ENCODE measurements at regions not wholly inside any gene's neighbourhood (a gene's known extent, or its start where the extent isn't known, plus 50 kb on each side); places are given as distances from the start of the nearest gene placed in this dataset.

DNA sequence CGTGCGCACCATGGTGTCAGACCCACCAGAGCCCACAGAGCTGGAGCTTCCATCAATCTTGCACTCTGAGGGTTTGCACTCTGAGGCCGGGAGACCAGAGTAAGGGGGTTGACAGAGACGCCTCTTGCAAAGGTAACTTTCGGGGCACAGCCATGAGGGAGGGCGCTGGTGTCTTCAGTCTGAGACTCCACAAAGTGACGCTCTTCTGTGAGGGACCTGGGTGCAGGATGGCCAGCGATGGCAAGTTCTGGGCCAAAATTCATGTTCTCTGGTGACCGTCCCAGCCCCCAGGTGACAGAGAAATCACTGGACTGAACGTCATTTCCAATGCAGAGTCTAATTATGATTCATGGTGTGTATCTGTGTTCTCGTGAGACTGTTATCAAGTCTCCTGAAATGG is 1395.2 kb downstream of the TBC1D22A start:
- no peak for TF ChIP-seq CTCF (IDR thresholded peaks at IDR 0.05; ENCODE audit: low read length)
- no peak for TF ChIP-seq EZH2 (optimal IDR thresholded peaks at IDR 0.05; ENCODE audit: low read depth, low read length)
- no peak for TF ChIP-seq EZH2phosphoT487 (IDR thresholded peaks at IDR 0.05; ENCODE audit: low read length)

Measured in MM.1S (cell line).